Endodermal cell (in vitro differentiated cells): ENCODE measurements at regions not wholly inside any gene's neighbourhood (a gene's known extent, or its start where the extent isn't known, plus 50 kb on each side); places are given as distances from the start of the nearest gene placed in this dataset.

Experiments
- DNase-seq: peaks from one replicate; pipeline ENCODE4 v3.0.0-alpha.2; 2017
- H3K27ac ChIP-seq: 2 replicates; pipeline ENCODE4 v1.5.1; 2013; ENCODE audit warnings: mild to moderate bottlenecking, low read depth, low read length, moderate library complexity
- H3K27me3 ChIP-seq: 2 replicates; pipeline ENCODE4 v1.6.1; 2013; ENCODE audit warnings: mild to moderate bottlenecking, low read length, moderate library complexity; ENCODE audit not compliant: insufficient read depth, control insufficient read depth, poor library complexity, severe bottlenecking
- H3K36me3 ChIP-seq: 2 replicates; pipeline ENCODE4 v1.7.0; 2013; ENCODE audit warnings: mild to moderate bottlenecking, low read length, moderate library complexity; ENCODE audit not compliant: control insufficient read depth, insufficient read depth
- H3K4me1 ChIP-seq: one replicate; pipeline ENCODE4 v1.7.0; 2013; ENCODE audit warnings: low read length; ENCODE audit not compliant: control insufficient read depth, insufficient read depth
- H3K4me3 ChIP-seq: 2 replicates; pipeline ENCODE4 v1.5.1; 2013; ENCODE audit warnings: mild to moderate bottlenecking, low read length, moderate library complexity
- H3K9ac ChIP-seq: 2 replicates; pipeline ENCODE4 v1.6.1; 2013; ENCODE audit warnings: mild to moderate bottlenecking, low read length, moderate library complexity; ENCODE audit not compliant: poor library complexity, severe bottlenecking; ENCODE audit errors: extremely low read depth
- H3K9me3 ChIP-seq: 2 replicates; pipeline ENCODE4 v1.6.1; 2013; ENCODE audit warnings: mild to moderate bottlenecking, low read length, moderate library complexity; ENCODE audit not compliant: control insufficient read depth
- H3K27ac Mint-ChIP-seq: 2 replicates; pipeline ENCODE4 v1.8.0; 2020; ENCODE audit warnings: mixed read lengths
- H3K27me3 Mint-ChIP-seq: 2 replicates; pipeline ENCODE4 v1.8.0; 2021; ENCODE audit warnings: mild to moderate bottlenecking, mixed read lengths; ENCODE audit not compliant: insufficient read depth
- H3K36me3 Mint-ChIP-seq: 2 replicates; pipeline ENCODE4 v1.8.0; 2020; ENCODE audit warnings: low read depth, mixed read lengths
- H3K4me1 Mint-ChIP-seq: 2 replicates; pipeline ENCODE4 v1.8.0; 2020; ENCODE audit warnings: mixed read lengths
- H3K4me3 Mint-ChIP-seq: 2 replicates; pipeline ENCODE4 v1.8.0; 2020; ENCODE audit warnings: mild to moderate bottlenecking, moderate library complexity, mixed read lengths
- H3K9me3 Mint-ChIP-seq: 2 replicates; pipeline ENCODE4 v1.8.0; 2020; ENCODE audit warnings: mild to moderate bottlenecking, mixed read lengths
- WGBS, 2 experiments: methylation state at CpG; one replicate each; pipeline versions ENCODE4 v1.1.5 to v1.1.7; 2013; ENCODE audit warnings: missing lambda C conversion rate in 2 of 2, mixed read lengths in 1 of 2; ENCODE audit not compliant: insufficient coverage in 1 of 2, insufficient read length in 1 of 2; 5-methylcytosine and 5-hydroxymethylcytosine counted together
- TF ChIP-seq, protein P1 (sequence below): fragments of 200-600 bp; sonication (generic); conservative IDR thresholded peaks from 2 replicates; pipeline ENCODE4 v1.5.0; 2021; ENCODE audit warnings: antibody characterized with exemption, mild to moderate bottlenecking

DNA sequence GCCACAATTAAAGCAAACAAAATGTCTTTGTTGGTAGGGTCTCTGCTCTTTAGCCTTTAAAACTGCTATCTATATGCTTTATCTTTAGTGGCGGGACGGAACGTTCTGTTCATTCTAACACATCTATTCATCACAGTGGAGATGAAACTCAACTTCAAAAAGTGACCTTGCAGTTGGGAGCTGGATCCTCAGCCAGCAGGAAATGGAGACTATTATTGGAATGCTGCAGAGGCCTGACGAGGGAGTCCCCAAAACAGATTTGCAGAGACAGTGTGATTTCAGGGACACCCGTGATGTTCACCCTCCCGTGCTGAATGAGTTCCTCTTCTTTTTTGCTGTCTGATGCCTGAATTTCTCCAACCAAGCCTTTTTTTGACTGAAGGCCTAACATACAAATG, 306.0 kb upstream of the SHH start:
- H3K4me1 Mint-ChIP-seq, result no peaks in the 10 kb centered on the region

DNA sequence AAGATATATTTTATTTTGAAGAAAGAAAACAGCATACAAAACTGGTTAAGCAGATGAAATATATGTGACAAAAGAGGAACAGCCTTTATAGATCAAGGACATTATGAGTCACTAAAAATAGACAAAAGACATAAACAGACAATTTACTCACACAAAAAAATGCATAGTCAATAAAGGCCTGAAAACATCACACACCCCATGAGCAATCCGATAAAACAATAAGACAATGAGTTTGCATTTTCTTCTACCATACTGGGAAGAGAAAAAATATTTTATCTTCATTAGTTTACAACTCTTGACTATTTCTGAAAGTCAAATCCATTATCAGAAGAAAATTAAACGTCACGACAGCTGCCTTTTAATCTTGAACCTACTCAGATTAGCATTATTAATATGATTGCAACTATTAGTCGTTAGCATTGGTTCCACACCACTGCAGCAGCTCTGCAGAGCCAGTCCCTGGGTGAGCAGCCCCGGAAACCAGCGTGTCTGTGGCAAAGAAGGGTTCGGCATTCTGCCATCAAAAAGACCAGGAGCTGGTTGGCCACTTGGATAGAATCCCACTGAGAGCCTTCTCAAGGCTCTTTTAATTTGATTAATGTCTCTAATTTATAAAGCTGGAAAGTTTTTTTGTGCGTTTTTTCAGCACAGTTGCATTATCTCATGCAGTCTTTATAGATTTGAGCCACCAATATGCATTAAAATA, 305.4 kb upstream of the SHH start:
- Histone ChIP-seq H3K36me3 (no peaks in the 10 kb centered on the region), H3K9me3 (no peaks in the 10 kb centered on the region), H3K9ac (no peak overlapping the region), H3K4me3 (no peak overlapping the region), H3K27ac (no peak overlapping the region), H3K27me3 (no peaks in the 10 kb centered on the region), H3K4me1 (no peaks in the 10 kb centered on the region)
- no peaks in the 10 kb centered on the region for H3K27me3 Mint-ChIP-seq
- no peak overlapping the region for H3K27ac Mint-ChIP-seq
- TF ChIP-seq, protein P1, sequence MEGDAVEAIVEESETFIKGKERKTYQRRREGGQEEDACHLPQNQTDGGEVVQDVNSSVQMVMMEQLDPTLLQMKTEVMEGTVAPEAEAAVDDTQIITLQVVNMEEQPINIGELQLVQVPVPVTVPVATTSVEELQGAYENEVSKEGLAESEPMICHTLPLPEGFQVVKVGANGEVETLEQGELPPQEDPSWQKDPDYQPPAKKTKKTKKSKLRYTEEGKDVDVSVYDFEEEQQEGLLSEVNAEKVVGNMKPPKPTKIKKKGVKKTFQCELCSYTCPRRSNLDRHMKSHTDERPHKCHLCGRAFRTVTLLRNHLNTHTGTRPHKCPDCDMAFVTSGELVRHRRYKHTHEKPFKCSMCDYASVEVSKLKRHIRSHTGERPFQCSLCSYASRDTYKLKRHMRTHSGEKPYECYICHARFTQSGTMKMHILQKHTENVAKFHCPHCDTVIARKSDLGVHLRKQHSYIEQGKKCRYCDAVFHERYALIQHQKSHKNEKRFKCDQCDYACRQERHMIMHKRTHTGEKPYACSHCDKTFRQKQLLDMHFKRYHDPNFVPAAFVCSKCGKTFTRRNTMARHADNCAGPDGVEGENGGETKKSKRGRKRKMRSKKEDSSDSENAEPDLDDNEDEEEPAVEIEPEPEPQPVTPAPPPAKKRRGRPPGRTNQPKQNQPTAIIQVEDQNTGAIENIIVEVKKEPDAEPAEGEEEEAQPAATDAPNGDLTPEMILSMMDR, result no peak
- H3K9me3 Mint-ChIP-seq, result no peaks in the 10 kb centered on the region
- 82 to 91% methylated on average over 6 to 8 of the region's 8 CpGs for WGBS, 2 experiments
- peak; percentile 12 for DNase-seq
- H3K36me3 Mint-ChIP-seq, result no peaks in the 10 kb centered on the region
- H3K4me1 Mint-ChIP-seq, result no peaks in the 10 kb centered on the region
- H3K4me3 Mint-ChIP-seq, result no peak overlapping the region

More for the DNA sequence above, 306.0 kb upstream of the SHH start:
- no peaks in the 10 kb centered on the region for H3K4me1 ChIP-seq
- peak; percentile 3 for DNase-seq
- H3K4me3 ChIP-seq, result no peak overlapping the region
- no peaks in the 10 kb centered on the region for H3K9me3 ChIP-seq
- H3K4me3 Mint-ChIP-seq, result no peak overlapping the region
- no peaks in the 10 kb centered on the region for H3K36me3 Mint-ChIP-seq
- H3K9me3 Mint-ChIP-seq, result no peaks in the 10 kb centered on the region
- no peaks in the 10 kb centered on the region for H3K27me3 ChIP-seq
- no peak overlapping the region for H3K27ac Mint-ChIP-seq
- no peaks in the 10 kb centered on the region for H3K27me3 Mint-ChIP-seq
- TF ChIP-seq, protein P1, result no peak
- no peak overlapping the region for H3K27ac ChIP-seq
- no peaks in the 10 kb centered on the region for H3K36me3 ChIP-seq
- 92 to 93% methylated on average over 6 of the region's 6 CpGs for WGBS, 2 experiments
- H3K9ac ChIP-seq, result no peak overlapping the region

DNA sequence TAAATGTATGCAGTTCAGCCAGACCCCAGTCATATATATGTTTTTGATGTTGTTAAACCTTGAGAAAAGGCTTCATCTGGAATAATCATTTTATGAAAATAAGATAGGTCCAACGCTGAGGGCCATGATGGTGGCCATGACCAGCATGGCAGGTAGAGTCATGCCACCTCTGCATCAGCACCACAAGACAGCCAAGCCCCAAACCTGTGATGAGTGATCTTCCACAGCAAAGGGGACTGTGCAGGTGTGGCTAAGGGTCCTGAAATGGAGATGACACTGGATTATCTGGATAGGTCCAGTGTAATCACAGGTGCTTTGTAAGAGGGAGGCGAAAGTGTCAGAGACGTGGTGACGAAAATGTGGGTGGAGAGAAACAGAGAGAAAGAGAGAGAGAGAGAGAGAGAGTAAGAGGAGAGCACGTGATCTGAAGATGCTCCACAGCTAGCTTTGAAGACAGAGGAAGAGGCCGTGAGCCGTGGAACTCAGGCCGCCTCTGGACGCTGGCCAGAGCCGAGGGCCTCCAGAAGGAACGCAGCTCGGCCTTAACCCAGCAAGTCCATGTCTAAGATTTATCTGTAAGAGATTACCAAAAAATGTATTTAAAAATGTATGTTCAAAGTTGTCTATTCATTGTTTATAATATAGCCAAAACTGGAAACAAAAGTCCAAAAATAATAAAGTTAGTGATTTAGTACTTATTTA, 304.4 kb upstream of the SHH start:
- peak; percentile 7 for DNase-seq
- Mint-ChIP-seq H3K27me3 (no peaks in the 10 kb centered on the region), H3K27ac (no peak overlapping the region), H3K9me3 (no peaks in the 10 kb centered on the region), H3K4me3 (no peak overlapping the region), H3K36me3 (no peaks in the 10 kb centered on the region), H3K4me1 (no peaks in the 10 kb centered on the region)
- Histone ChIP-seq H3K9ac (no peak overlapping the region), H3K9me3 (no peaks in the 10 kb centered on the region), H3K27me3 (no peaks in the 10 kb centered on the region), H3K36me3 (no peaks in the 10 kb centered on the region), H3K4me3 (no peak overlapping the region), H3K27ac (no peak overlapping the region), H3K4me1 (no peaks in the 10 kb centered on the region)
- 90 to 93% methylated on average over 8 to 12 of the region's 12 CpGs for WGBS, 2 experiments
- TF ChIP-seq, protein P1, result no peak
